OCI-LY3 (cell line): ENCODE measurements at regions not wholly inside any gene's neighbourhood (a gene's known extent, or its start where the extent isn't known, plus 50 kb on each side); places are given as distances from the start of the nearest gene placed in this dataset.

Experiments used
- EZH2phosphoT487 ChIP-seq: fragments of 200-600 bp; shearing (Covaris generic); IDR thresholded peaks from 2 replicates; pipeline ENCODE4 v1.6.1; 2018; ENCODE audit warnings: antibody characterized with exemption, mixed run types, low read depth
- TF ChIP-seq, protein P1 (sequence below): fragments of 200-600, 300-600 bp; sonication (generic); IDR thresholded peaks from 2 replicates; pipeline ENCODE4 v1.5.1; 2014; ENCODE audit warnings: antibody characterized with exemption, low read length, low read depth

DNA sequence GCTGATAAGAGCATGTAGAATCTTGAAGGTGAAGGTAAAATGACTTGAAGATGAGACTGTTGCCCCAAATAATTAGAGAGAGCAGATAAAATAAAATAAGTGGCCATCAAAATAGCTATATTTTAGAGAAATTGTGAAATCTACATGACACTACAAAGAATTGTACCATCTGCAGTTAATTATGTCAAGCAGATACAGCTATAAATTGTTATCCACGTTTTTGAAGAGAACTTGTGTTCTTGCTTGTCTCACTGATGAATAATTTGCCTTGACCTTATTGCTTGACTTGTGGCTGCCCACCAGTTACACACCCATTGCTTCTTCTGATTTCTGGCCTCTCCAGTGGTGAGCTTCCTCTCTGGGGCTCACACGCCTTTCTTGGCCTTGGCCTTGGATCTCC lies 75.8 kb upstream of the TNIP3 start:
- TF ChIP-seq, protein P1, sequence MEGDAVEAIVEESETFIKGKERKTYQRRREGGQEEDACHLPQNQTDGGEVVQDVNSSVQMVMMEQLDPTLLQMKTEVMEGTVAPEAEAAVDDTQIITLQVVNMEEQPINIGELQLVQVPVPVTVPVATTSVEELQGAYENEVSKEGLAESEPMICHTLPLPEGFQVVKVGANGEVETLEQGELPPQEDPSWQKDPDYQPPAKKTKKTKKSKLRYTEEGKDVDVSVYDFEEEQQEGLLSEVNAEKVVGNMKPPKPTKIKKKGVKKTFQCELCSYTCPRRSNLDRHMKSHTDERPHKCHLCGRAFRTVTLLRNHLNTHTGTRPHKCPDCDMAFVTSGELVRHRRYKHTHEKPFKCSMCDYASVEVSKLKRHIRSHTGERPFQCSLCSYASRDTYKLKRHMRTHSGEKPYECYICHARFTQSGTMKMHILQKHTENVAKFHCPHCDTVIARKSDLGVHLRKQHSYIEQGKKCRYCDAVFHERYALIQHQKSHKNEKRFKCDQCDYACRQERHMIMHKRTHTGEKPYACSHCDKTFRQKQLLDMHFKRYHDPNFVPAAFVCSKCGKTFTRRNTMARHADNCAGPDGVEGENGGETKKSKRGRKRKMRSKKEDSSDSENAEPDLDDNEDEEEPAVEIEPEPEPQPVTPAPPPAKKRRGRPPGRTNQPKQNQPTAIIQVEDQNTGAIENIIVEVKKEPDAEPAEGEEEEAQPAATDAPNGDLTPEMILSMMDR = no peak
- TF ChIP-seq EZH2phosphoT487 = no peak
